IPS-20b (cell line): ENCODE measurements at regions not wholly inside any gene's neighbourhood (a gene's known extent, or its start where the extent isn't known, plus 50 kb on each side); places are given as distances from the start of the nearest gene placed in this dataset.

ENCODE experiments used
- H3K27ac ChIP-seq: one replicate; pipeline ENCODE4 v1.5.1; 2013; ENCODE audit warnings: low read length
- H3K27me3 ChIP-seq: 2 replicates; pipeline ENCODE4 v1.6.1; 2013; ENCODE audit warnings: mild to moderate bottlenecking, low read length, inconsistent platforms; ENCODE audit not compliant: insufficient read depth
- H3K36me3 ChIP-seq: 2 replicates; pipeline ENCODE4 v1.6.1; 2013; ENCODE audit warnings: low read depth, mild to moderate bottlenecking, inconsistent platforms, low read length, moderate library complexity; ENCODE audit not compliant: insufficient read depth
- H3K4me1 ChIP-seq: 2 replicates; pipeline ENCODE4 v1.6.1; 2013; ENCODE audit warnings: mild to moderate bottlenecking, control low read depth, inconsistent platforms, low read length, moderate library complexity; ENCODE audit not compliant: insufficient read depth
- H3K4me3 ChIP-seq: 2 replicates; pipeline ENCODE4 v1.5.1; 2013; ENCODE audit warnings: mild to moderate bottlenecking, low read length, inconsistent platforms
- H3K9ac ChIP-seq: 2 replicates; pipeline ENCODE4 v1.6.1; 2013; ENCODE audit warnings: low read depth, mild to moderate bottlenecking, inconsistent platforms, low read length, moderate library complexity
- H3K9me3 ChIP-seq: 2 replicates; pipeline ENCODE4 v1.6.1; 2013; ENCODE audit warnings: mild to moderate bottlenecking, low read depth, low read length, inconsistent platforms; ENCODE audit not compliant: insufficient read depth

- H3K4me1 ChIP-seq = no peaks in the 10 kb centered on the region
- no peak overlapping the region for H3K4me3 ChIP-seq
- no peaks in the 10 kb centered on the region for H3K27me3 ChIP-seq
- no peaks in the 10 kb centered on the region for H3K9me3 ChIP-seq
- H3K36me3 ChIP-seq = no peaks in the 10 kb centered on the region
- H3K27ac ChIP-seq = no peak overlapping the region
- H3K9ac ChIP-seq = no peak overlapping the region
Measured at GRCh38 chr3:27869152-27869551, 147.0 kb upstream of the EOMES start.

- H3K27ac ChIP-seq = no peak overlapping the region
Measured at GRCh38 chr3:27877061-27878013, 155.2 kb upstream of the EOMES start.

GRCh38 chr3:27878014-27878383, 155.9 kb upstream of the EOMES start:
- no peak overlapping the region for H3K4me3 ChIP-seq
- H3K27ac ChIP-seq = no peak overlapping the region
- H3K4me1 ChIP-seq = no peaks in the 10 kb centered on the region
- H3K36me3 ChIP-seq = no peaks in the 10 kb centered on the region
- no peak overlapping the region for H3K9ac ChIP-seq
- H3K27me3 ChIP-seq = no peaks in the 10 kb centered on the region
- no peaks in the 10 kb centered on the region for H3K9me3 ChIP-seq

More at GRCh38 chr3:27877061-27878013, 155.2 kb upstream of the EOMES start:
- H3K9me3 ChIP-seq = no peaks in the 10 kb centered on the region
- H3K27me3 ChIP-seq = no peaks in the 10 kb centered on the region
- H3K4me1 ChIP-seq = no peaks in the 10 kb centered on the region
- no peak overlapping the region for H3K4me3 ChIP-seq
- H3K9ac ChIP-seq = no peak overlapping the region
- H3K36me3 ChIP-seq = no peaks in the 10 kb centered on the region

GRCh38 chr3:27880969-27881892, 159.1 kb upstream of the EOMES start:
- Histone ChIP-seq H3K4me1 (peaks cover 12% of the 10 kb centered on the region), H3K9ac (no peak overlapping the region), H3K36me3 (no peaks in the 10 kb centered on the region), H3K27ac (no peak overlapping the region), H3K4me3 (no peak overlapping the region), H3K9me3 (no peaks in the 10 kb centered on the region), H3K27me3 (no peaks in the 10 kb centered on the region)

- Histone ChIP-seq H3K36me3 (no peaks in the 10 kb centered on the region), H3K4me3 (no peak overlapping the region), H3K9me3 (no peaks in the 10 kb centered on the region)
Measured at GRCh38 chr3:27883266-27883665, 161.1 kb upstream of the EOMES start.

GRCh38 chr3:27885641-27886040, 163.5 kb upstream of the EOMES start:
- Histone ChIP-seq H3K27me3 (no peaks in the 10 kb centered on the region), H3K4me3 (peak overlapping the region; percentile 11), H3K9ac (0 out of 2 replicates have a peak overlapping the region, but pooled peaks have one; percentile 1), H3K36me3 (no peaks in the 10 kb centered on the region), H3K27ac (no peak overlapping the region), H3K9me3 (no peaks in the 10 kb centered on the region), H3K4me1 (peaks cover 25% of the 10 kb centered on the region)

More at GRCh38 chr3:27883266-27883665, 161.1 kb upstream of the EOMES start:
- Histone ChIP-seq H3K27ac (no peak overlapping the region), H3K27me3 (no peaks in the 10 kb centered on the region), H3K4me1 (peaks cover 25% of the 10 kb centered on the region), H3K9ac (no peak overlapping the region)

- Histone ChIP-seq H3K27me3 (no peaks in the 10 kb centered on the region), H3K9ac (no peak overlapping the region), H3K27ac (no peak overlapping the region), H3K36me3 (no peaks in the 10 kb centered on the region), H3K4me3 (no peak overlapping the region), H3K4me1 (peaks cover 25% of the 10 kb centered on the region), H3K9me3 (no peaks in the 10 kb centered on the region)
Measured at GRCh38 chr3:27888562-27888961, 166.4 kb upstream of the EOMES start.

- Histone ChIP-seq H3K4me3 (no peak overlapping the region), H3K4me1 (peaks cover 25% of the 10 kb centered on the region), H3K27me3 (no peaks in the 10 kb centered on the region), H3K9ac (no peak overlapping the region), H3K9me3 (no peaks in the 10 kb centered on the region), H3K27ac (no peak overlapping the region), H3K36me3 (no peaks in the 10 kb centered on the region)
Measured at GRCh38 chr3:27889745-27890144, 167.6 kb upstream of the EOMES start.

GRCh38 chr3:27900316-27900715, 178.2 kb upstream of the EOMES start:
- no peak overlapping the region for H3K9ac ChIP-seq
- no peaks in the 10 kb centered on the region; the same call in 1 of the 2 replicates for H3K4me1 ChIP-seq
- H3K27ac ChIP-seq = no peak overlapping the region
- H3K4me3 ChIP-seq = no peak overlapping the region
- H3K36me3 ChIP-seq = no peaks in the 10 kb centered on the region
- no peaks in the 10 kb centered on the region for H3K27me3 ChIP-seq
- H3K9me3 ChIP-seq = no peaks in the 10 kb centered on the region

GRCh38 chr3:27903446-27903845, 181.3 kb upstream of the EOMES start:
- Histone ChIP-seq H3K4me1 (peaks cover 2% of the 10 kb centered on the region; the same call in 1 of the 2 replicates), H3K27ac (no peak overlapping the region), H3K36me3 (no peaks in the 10 kb centered on the region), H3K27me3 (no peaks in the 10 kb centered on the region), H3K9me3 (no peaks in the 10 kb centered on the region), H3K9ac (no peak overlapping the region), H3K4me3 (no peak overlapping the region)

GRCh38 chr3:27905625-27906024, 183.5 kb upstream of the EOMES start:
- Histone ChIP-seq H3K27ac (no peak overlapping the region), H3K9me3 (no peaks in the 10 kb centered on the region), H3K4me3 (no peak overlapping the region), H3K9ac (no peak overlapping the region), H3K4me1 (peaks cover 2% of the 10 kb centered on the region; the same call in 1 of the 2 replicates), H3K36me3 (no peaks in the 10 kb centered on the region), H3K27me3 (no peaks in the 10 kb centered on the region)
